H1 (cell line): ENCODE measurements at regions not wholly inside any gene's neighbourhood (a gene's known extent, or its start where the extent isn't known, plus 50 kb on each side); places are given as distances from the start of the nearest gene placed in this dataset.

Experiments used
- CTCF ChIA-PET: fragments of 300-600 bp; sonication (Branson Sonifier 250); formaldehyde crosslinking; loops from one replicate; lab custom pipeline; 2021; ENCODE audit not compliant: partially characterized antibody; lab: Charles Lee
- POLR2A ChIA-PET: fragments of 300-600 bp; sonication (Branson Sonifier 250); formaldehyde crosslinking; loops from one replicate; lab custom pipeline; 2021; ENCODE audit warnings: inconsistent platforms; ENCODE audit not compliant: partially characterized antibody; lab: Charles Lee
- DNase-seq, 2 experiments: peaks; one replicate each; pipeline versions ENCODE4 v3.0.0 to v3.0.0-alpha.2; 2010 to 2022; ENCODE audit warnings: low spot score in 2 of 2, low read depth in 1 of 2, mixed read lengths in 1 of 2
- FAIRE-seq: peaks from 2 replicates; lab custom pipeline; 2011; peaks lifted over from hg19 to GRCh38; lab: Jason Lieb, UNC
- H2AFZ ChIP-seq: 2 replicates; pipeline ENCODE4 v1.8.1; 2012; ENCODE audit warnings: low read length, inconsistent platforms
- H2AK5ac ChIP-seq: 2 replicates; pipeline ENCODE4 v1.6.1; 2013; ENCODE audit warnings: low read depth, low read length
- H2BK120ac ChIP-seq: replicated peaks from 2 replicates; pipeline ENCODE3; 2013; ENCODE audit warnings: low read depth, low read length, inconsistent platforms
- H2BK12ac ChIP-seq: 2 replicates; pipeline ENCODE4 v1.6.1; 2013; ENCODE audit warnings: low read depth, low read length
- H2BK15ac ChIP-seq: 2 replicates; pipeline ENCODE4 v1.6.1; 2013; ENCODE audit warnings: low read length
- H2BK20ac ChIP-seq: 2 replicates; pipeline ENCODE4 v1.6.1; 2013; ENCODE audit warnings: low read length
- H2BK5ac ChIP-seq: 2 replicates; pipeline ENCODE4 v1.6.1; 2013; ENCODE audit warnings: low read depth, low read length
- H3K14ac ChIP-seq: 2 replicates; pipeline ENCODE4 v1.6.1; 2013; ENCODE audit warnings: inconsistent platforms; ENCODE audit not compliant: insufficient read length
- H3K18ac ChIP-seq: 2 replicates; pipeline ENCODE4 v1.6.1; 2013; ENCODE audit warnings: low read length; ENCODE audit errors: extremely low read depth
- H3K23ac ChIP-seq: 2 replicates; pipeline ENCODE4 v1.6.1; 2013; ENCODE audit warnings: inconsistent platforms; ENCODE audit not compliant: insufficient read length
- H3K23me2 ChIP-seq: 2 replicates; pipeline ENCODE4 v1.6.1; 2013; ENCODE audit warnings: low read depth, low read length
- H3K27ac ChIP-seq: 2 replicates; pipeline ENCODE4 v1.6.1; 2011; ENCODE audit warnings: low read depth, low read length, inconsistent platforms
- H3K27me3 ChIP-seq, 4 experiments: replicated peaks in 1 of 4; 1 replicate in 1 of 4; 2 replicates in 3 of 4; pipeline versions ENCODE4 v1.6.1 to v1.8.1; 2011 to 2013; ENCODE audit warnings: low read length in 3 of 4, mild to moderate bottlenecking in 3 of 4, inconsistent platforms in 2 of 4, mixed read lengths in 2 of 4, moderate library complexity in 1 of 4; ENCODE audit not compliant: control insufficient read depth in 3 of 4, insufficient read depth in 3 of 4; ENCODE audit errors: extremely low read depth in 1 of 4
- H3K36me3 ChIP-seq, 4 experiments: 2 replicates each; pipeline versions ENCODE4 v1.6.1 to v1.8.1; 2011 to 2013; ENCODE audit warnings: mild to moderate bottlenecking in 4 of 4, low read length in 3 of 4, moderate library complexity in 2 of 4, control low read depth in 1 of 4, inconsistent platforms in 1 of 4; ENCODE audit not compliant: insufficient read depth in 4 of 4, control insufficient read depth in 2 of 4
- H3K4ac ChIP-seq: replicated peaks from 2 replicates; pipeline ENCODE3; 2013; ENCODE audit warnings: low read length, low read depth, mixed read lengths, inconsistent platforms; ENCODE audit not compliant: insufficient read length
- H3K4me1 ChIP-seq, 4 experiments: replicated peaks in 1 of 4; 1 replicate in 1 of 4; 2 replicates in 3 of 4; pipeline versions ENCODE4 v1.6.1 to v1.8.1; 2011 to 2013; ENCODE audit warnings: low read length in 3 of 4, inconsistent platforms in 2 of 4, mixed read lengths in 1 of 4; ENCODE audit not compliant: insufficient read depth in 4 of 4, control insufficient read depth in 3 of 4
- H3K4me2 ChIP-seq, 2 experiments: 2 replicates each; pipeline versions ENCODE4 v1.6.1 to v1.8.1; 2011 to 2013; ENCODE audit warnings: low read depth in 2 of 2, low read length in 2 of 2, control low read depth in 1 of 2, inconsistent platforms in 1 of 2, mild to moderate bottlenecking in 1 of 2; ENCODE audit not compliant: insufficient read depth in 1 of 2
- H3K4me3 ChIP-seq, 4 experiments: fragments of 200-600, 300-600 bp in 1 of 4; sonication (generic), shearing (Covaris generic), sonication (Bioruptor Twin) in 1 of 4; 2 replicates each; pipeline versions ENCODE4 v1.5.1 to v1.8.1; 2011 to 2016; ENCODE audit warnings: low read length in 4 of 4, low read depth in 3 of 4, control low read depth in 2 of 4, inconsistent platforms in 2 of 4, mild to moderate bottlenecking in 2 of 4, mixed read lengths in 1 of 4, moderate library complexity in 1 of 4; ENCODE audit not compliant: insufficient read depth in 2 of 4; ENCODE audit errors: extremely low read depth in 1 of 4
- H3K56ac ChIP-seq: replicated peaks from 2 replicates; pipeline ENCODE3; 2013; ENCODE audit warnings: low read depth, mild to moderate bottlenecking, mixed read lengths, low read length, inconsistent platforms; ENCODE audit not compliant: insufficient read length
- H3K79me1 ChIP-seq: 2 replicates; pipeline ENCODE4 v1.6.1; 2013; ENCODE audit warnings: low read depth, low read length, control low read depth
- H3K79me2 ChIP-seq, 2 experiments: 2 replicates each; pipeline versions ENCODE4 v1.6.1 to v1.8.1; 2012 to 2013; ENCODE audit warnings: low read length in 2 of 2, mild to moderate bottlenecking in 2 of 2, inconsistent platforms in 1 of 2; ENCODE audit not compliant: insufficient read depth in 2 of 2, control insufficient read depth in 1 of 2
- H3K9ac ChIP-seq, 4 experiments: replicated peaks in 1 of 4; 1 replicate in 1 of 4; 2 replicates in 3 of 4; pipeline versions ENCODE4 v1.6.1 to v1.8.1; 2011 to 2013; ENCODE audit warnings: low read depth in 3 of 4, low read length in 3 of 4, control low read depth in 2 of 4, mild to moderate bottlenecking in 2 of 4, moderate library complexity in 2 of 4, inconsistent platforms in 1 of 4; ENCODE audit errors: extremely low read depth in 1 of 4
- H3K9me3 ChIP-seq, 2 experiments: 2 replicates each; pipeline versions ENCODE4 v1.6.1 to v1.8.1; 2012 to 2013; ENCODE audit warnings: mild to moderate bottlenecking in 2 of 2, moderate library complexity in 2 of 2, control low read depth in 1 of 2, inconsistent platforms in 1 of 2, low read depth in 1 of 2, low read length in 1 of 2, mixed read lengths in 1 of 2; ENCODE audit not compliant: insufficient read depth in 2 of 2
- H4K20me1 ChIP-seq, 2 experiments: replicated peaks in 1 of 2; 2 replicates each; pipeline versions ENCODE3 to v1.8.1; 2011 to 2013; ENCODE audit warnings: inconsistent platforms in 2 of 2, low read length in 2 of 2, mild to moderate bottlenecking in 1 of 2; ENCODE audit not compliant: insufficient read depth in 2 of 2, control insufficient read depth in 1 of 2
- H4K5ac ChIP-seq: 2 replicates; pipeline ENCODE4 v1.6.1; 2013; ENCODE audit warnings: low read length, low read depth, mixed read lengths, inconsistent platforms; ENCODE audit not compliant: insufficient read length
- H4K8ac ChIP-seq: 2 replicates; pipeline ENCODE4 v1.8.0; 2013; ENCODE audit warnings: mild to moderate bottlenecking, moderate library complexity, low read length, inconsistent platforms; ENCODE audit not compliant: insufficient read depth; ENCODE audit errors: extremely low read depth
- H4K91ac ChIP-seq: replicated peaks from 2 replicates; pipeline ENCODE3; 2013; ENCODE audit warnings: low read length, mixed read lengths, inconsistent platforms; ENCODE audit not compliant: insufficient read length
- EZH2 ChIP-seq: fragments of 200-600 bp; sonication (generic); IDR thresholded peaks from 2 replicates; pipeline ENCODE4 v1.7.1; 2012; ENCODE audit warnings: low read depth, mild to moderate bottlenecking, moderate library complexity, low read length, inconsistent platforms; ENCODE audit not compliant: severe bottlenecking
- FOSL1 ChIP-seq: IDR thresholded peaks from 2 replicates; pipeline ENCODE4 v1.6.1; 2011; ENCODE audit warnings: mild to moderate bottlenecking, low read depth, low read length, moderate library complexity; ENCODE audit not compliant: insufficient read depth
- NANOG ChIP-seq: IDR thresholded peaks from 2 replicates; pipeline ENCODE4 v1.6.1; 2011; ENCODE audit warnings: low read length, low read depth, mild to moderate bottlenecking, inconsistent platforms; ENCODE audit not compliant: insufficient read depth, poor library complexity, severe bottlenecking
- WGBS, 2 experiments: shearing (Covaris generic) in 1 of 2; methylation state at CpG; one replicate each; pipeline versions ENCODE4 v1.1.6 to v1.1.7; 2013 to 2015; ENCODE audit warnings: low lambda C conversion rate in 2 of 2, mixed read lengths in 2 of 2, inconsistent platforms in 1 of 2, low coverage in 1 of 2, missing lambda C conversion rate in 1 of 2; ENCODE audit not compliant: insufficient replicate concordance in 2 of 2, insufficient coverage in 1 of 2, insufficient read length in 1 of 2; ENCODE audit errors: extremely low coverage in 1 of 2, missing lambda C conversion rate in 1 of 2; 5-methylcytosine and 5-hydroxymethylcytosine counted together
- TF ChIP-seq, protein P1 (sequence below): IDR thresholded peaks from 2 replicates; pipeline ENCODE4 v1.6.1; 2012; ENCODE audit warnings: inconsistent platforms

DNA sequence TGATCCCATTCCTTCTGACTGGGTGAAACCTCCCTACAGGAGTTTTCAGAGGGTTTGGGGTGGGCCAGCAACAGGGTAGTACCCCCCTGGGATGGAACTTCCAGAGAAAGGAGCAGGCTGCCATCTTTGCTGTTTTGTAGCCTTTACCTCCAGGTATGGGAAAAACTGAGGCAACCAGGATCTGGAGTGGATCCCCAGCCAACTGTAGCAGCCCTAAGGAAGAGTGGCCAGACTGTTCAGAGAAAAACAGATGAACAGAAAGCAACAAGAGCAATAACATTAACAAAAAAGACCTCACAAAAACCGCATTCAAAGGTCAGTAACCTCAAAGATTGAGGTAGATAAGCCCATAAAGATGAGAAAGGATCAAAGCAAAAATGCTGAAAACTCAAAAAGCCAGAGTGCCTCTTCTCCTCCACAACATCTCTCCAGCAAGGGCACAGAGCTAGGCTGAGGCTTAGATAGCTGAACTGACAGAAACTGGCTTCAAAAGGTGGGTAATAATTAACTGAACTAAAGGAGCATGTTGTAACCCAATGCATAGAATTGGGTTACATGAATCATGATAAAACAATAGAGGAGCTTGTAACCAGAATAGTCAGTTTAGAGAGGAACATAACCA lies 1288.6 kb upstream of the CNTN5 start:
- H3K23me2 ChIP-seq, result no peaks in the 10 kb centered on the region
- H3K56ac ChIP-seq, result no peak overlapping the region
- H2AK5ac ChIP-seq, result no peak overlapping the region
- no peak overlapping the region for H3K18ac ChIP-seq
- H3K23ac ChIP-seq, result no peak overlapping the region
- FAIRE-seq (no peak), DNase-seq (no peak)
- no peaks in the 10 kb centered on the region for H3K27me3 ChIP-seq
- no peak overlapping the region for H3K14ac ChIP-seq
- no peaks in the 10 kb centered on the region for H3K79me2 ChIP-seq
- no peak overlapping the region for H2BK15ac ChIP-seq
- H3K27ac ChIP-seq, result no peak overlapping the region
- H3K9me3 ChIP-seq, result no peaks in the 10 kb centered on the region
- H3K36me3 ChIP-seq, result no peaks in the 10 kb centered on the region
- H2BK12ac ChIP-seq, result no peak overlapping the region
- no peaks in the 10 kb centered on the region for H3K79me1 ChIP-seq
- peaks cover 0 to 8% (median 0%) of the 10 kb centered on the region in 4 experiments; a peak in 2 of 7 replicates for H3K4me1 ChIP-seq
- no peak overlapping the region for H2BK20ac ChIP-seq
- TF ChIP-seq EZH2, result no peak
- TF ChIP-seq FOSL1, result no peak
- no peak for TF ChIP-seq NANOG
- TF ChIP-seq, protein P1, sequence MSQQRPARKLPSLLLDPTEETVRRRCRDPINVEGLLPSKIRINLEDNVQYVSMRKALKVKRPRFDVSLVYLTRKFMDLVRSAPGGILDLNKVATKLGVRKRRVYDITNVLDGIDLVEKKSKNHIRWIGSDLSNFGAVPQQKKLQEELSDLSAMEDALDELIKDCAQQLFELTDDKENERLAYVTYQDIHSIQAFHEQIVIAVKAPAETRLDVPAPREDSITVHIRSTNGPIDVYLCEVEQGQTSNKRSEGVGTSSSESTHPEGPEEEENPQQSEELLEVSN, result no peak
- H2AFZ ChIP-seq, result no peak overlapping the region
- no peak overlapping the region for H3K4me2 ChIP-seq
- H2BK120ac ChIP-seq, result no peak overlapping the region
- H4K5ac ChIP-seq, result no peak overlapping the region
- no peak overlapping the region for H3K4ac ChIP-seq
- no peak overlapping the region for H3K4me3 ChIP-seq
- CTCF ChIA-PET, result no interaction called here
- no peak overlapping the region for H4K8ac ChIP-seq
- no peak overlapping the region for H3K9ac ChIP-seq
- WGBS, 2 experiments, result 75% methylated on average over 1 of the region's 1 CpG; no CpG with 5 or more reads in 1 of the 2 experiments
- no peaks in the 10 kb centered on the region for H4K20me1 ChIP-seq
- H2BK5ac ChIP-seq, result no peak overlapping the region
- H4K91ac ChIP-seq, result no peak overlapping the region
- POLR2A ChIA-PET, result no interaction called here
